Prostate gland (tissue), 2 donors: ENCODE measurements at regions not wholly inside any gene's neighbourhood (a gene's known extent, or its start where the extent isn't known, plus 50 kb on each side); places are given as distances from the start of the nearest gene placed in this dataset.

Source experiments
- DNase-seq: peaks from one replicate; pipeline ENCODE4 v3.0.0-alpha.2; 2019; ENCODE audit warnings: low spot score
- H3K27ac ChIP-seq, 2 donors: fragments of 200-600 bp; sonication (generic); 2 replicates each; pipeline ENCODE4 v1.5.1; 2017 to 2019
- H3K27me3 ChIP-seq: fragments of 200-600 bp; sonication (generic); replicated peaks from 2 replicates; pipeline ENCODE4 v1.5.1; 2019; ENCODE audit not compliant: insufficient read depth
- H3K36me3 ChIP-seq, 2 donors: fragments of 200-600 bp; sonication (generic); 1 replicate in 1 of 2; 2 replicates in 1 of 2; pipeline versions ENCODE4 v1.5.1 to v1.8.1; 2017 to 2019
- H3K4me1 ChIP-seq: fragments of 200-600 bp; sonication (generic); replicated peaks from 2 replicates; pipeline ENCODE4 v1.5.1; 2019
- H3K4me3 ChIP-seq, 2 donors: fragments of 200-600 bp; sonication (generic); 2 replicates each; pipeline ENCODE4 v1.5.1; 2017 to 2019
- H3K9me3 ChIP-seq: fragments of 200-600 bp; sonication (generic); 2 replicates; pipeline ENCODE4 v1.5.1; 2017
- POLR2A ChIP-seq: fragments of 450-650 bp; IDR thresholded peaks from one replicate; pipeline ENCODE4 v1.6.1; 2016; ENCODE audit warnings: antibody characterized with exemption, mild to moderate bottlenecking
- POLR2AphosphoS5 ChIP-seq: sonication (generic); formaldehyde crosslinking; IDR thresholded peaks from one replicate; pipeline ENCODE4 v1.6.1; 2017; ENCODE audit warnings: antibody characterized with exemption
- WGBS: methylation state at CpG from one replicate; pipeline ENCODE4 v1.1.5; 2018; 5-methylcytosine and 5-hydroxymethylcytosine counted together
- intact Hi-C: fragments of 100-400 bp; cut with DNase I; formaldehyde crosslinking; loops from one replicate; pipeline ENCODE4 v1.14.2; 2022
- TF ChIP-seq, protein P1 (sequence below), 4 experiments: fragments of 200-600 bp in 2 of 4; fragments of 450-650 bp in 2 of 4; sonication (generic) in 2 of 4; IDR thresholded peaks; 1 replicate in 3 of 4; 2 replicates in 1 of 4; pipeline ENCODE4 v1.5.1; 2016 to 2019; ENCODE audit warnings: antibody characterized with exemption in 4 of 4, mild to moderate bottlenecking in 2 of 4, moderate library complexity in 2 of 4

DNA sequence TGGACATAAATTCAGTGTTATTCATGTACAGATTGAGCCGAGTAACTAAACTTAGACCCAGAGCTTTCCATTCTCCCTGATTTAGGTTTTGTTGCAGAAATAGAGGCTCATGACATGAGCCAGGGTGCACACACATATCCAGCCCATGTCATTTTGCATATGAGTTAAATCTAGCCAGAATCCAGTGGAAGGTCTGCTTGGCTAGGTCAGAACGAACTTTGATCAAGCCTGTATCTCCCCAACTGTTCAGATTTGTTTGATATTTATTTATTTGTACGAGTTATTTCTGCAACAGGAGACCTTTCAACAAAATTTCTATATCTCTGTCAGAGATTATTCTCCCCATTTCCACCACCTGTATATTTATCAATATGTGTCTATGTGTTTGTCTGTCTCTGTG lies 247.5 kb upstream of the THBS1 start:
- H3K27ac ChIP-seq: no peak overlapping the region
- WGBS: 68% methylated on average over 3 of the region's 3 CpGs
- H3K4me1 ChIP-seq: no peaks in the 10 kb centered on the region
- no peaks in the 10 kb centered on the region for H3K9me3 ChIP-seq
- DNase-seq: no peak
- intact Hi-C loops: no loop called here
- H3K36me3 ChIP-seq: no peaks in the 10 kb centered on the region
- no peaks in the 10 kb centered on the region for H3K27me3 ChIP-seq
- H3K4me3 ChIP-seq: no peak overlapping the region
- TF ChIP-seq POLR2A (no peak), POLR2AphosphoS5 (no peak)
- TF ChIP-seq, protein P1, sequence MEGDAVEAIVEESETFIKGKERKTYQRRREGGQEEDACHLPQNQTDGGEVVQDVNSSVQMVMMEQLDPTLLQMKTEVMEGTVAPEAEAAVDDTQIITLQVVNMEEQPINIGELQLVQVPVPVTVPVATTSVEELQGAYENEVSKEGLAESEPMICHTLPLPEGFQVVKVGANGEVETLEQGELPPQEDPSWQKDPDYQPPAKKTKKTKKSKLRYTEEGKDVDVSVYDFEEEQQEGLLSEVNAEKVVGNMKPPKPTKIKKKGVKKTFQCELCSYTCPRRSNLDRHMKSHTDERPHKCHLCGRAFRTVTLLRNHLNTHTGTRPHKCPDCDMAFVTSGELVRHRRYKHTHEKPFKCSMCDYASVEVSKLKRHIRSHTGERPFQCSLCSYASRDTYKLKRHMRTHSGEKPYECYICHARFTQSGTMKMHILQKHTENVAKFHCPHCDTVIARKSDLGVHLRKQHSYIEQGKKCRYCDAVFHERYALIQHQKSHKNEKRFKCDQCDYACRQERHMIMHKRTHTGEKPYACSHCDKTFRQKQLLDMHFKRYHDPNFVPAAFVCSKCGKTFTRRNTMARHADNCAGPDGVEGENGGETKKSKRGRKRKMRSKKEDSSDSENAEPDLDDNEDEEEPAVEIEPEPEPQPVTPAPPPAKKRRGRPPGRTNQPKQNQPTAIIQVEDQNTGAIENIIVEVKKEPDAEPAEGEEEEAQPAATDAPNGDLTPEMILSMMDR (IDR thresholded peaks at IDR 0.05): no peak

DNA sequence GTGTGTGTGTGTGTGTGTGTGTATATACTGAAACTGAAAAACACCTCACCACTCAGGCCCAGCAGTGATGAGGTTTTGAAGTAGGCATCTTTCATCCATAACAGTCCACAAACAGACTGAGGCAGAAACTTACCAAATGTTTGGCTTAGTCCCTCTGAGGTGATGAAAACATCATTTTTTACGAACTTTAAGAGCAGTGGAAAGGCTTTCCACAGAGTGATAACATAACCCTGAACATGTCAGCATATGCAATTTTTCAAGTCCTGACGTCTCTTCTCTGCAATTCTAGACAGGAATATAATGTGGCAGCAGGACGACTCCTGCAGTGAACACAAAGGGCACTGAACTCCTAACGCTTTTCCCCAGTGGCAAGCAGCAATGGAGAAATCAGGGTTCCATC lies 247.0 kb upstream of the THBS1 start:
- Histone ChIP-seq H3K9me3 (no peaks in the 10 kb centered on the region), H3K4me1 (no peaks in the 10 kb centered on the region), H3K4me3 (no peak overlapping the region), H3K27ac (no peak overlapping the region), H3K27me3 (no peaks in the 10 kb centered on the region), H3K36me3 (no peaks in the 10 kb centered on the region)
- intact Hi-C loops: no loop called here
- TF ChIP-seq POLR2AphosphoS5 (no peak), POLR2A (no peak)
- TF ChIP-seq, protein P1 (IDR thresholded peaks at IDR 0.05): no peak
- WGBS: 59% methylated on average over 4 of the region's 4 CpGs
- no peak for DNase-seq

DNA sequence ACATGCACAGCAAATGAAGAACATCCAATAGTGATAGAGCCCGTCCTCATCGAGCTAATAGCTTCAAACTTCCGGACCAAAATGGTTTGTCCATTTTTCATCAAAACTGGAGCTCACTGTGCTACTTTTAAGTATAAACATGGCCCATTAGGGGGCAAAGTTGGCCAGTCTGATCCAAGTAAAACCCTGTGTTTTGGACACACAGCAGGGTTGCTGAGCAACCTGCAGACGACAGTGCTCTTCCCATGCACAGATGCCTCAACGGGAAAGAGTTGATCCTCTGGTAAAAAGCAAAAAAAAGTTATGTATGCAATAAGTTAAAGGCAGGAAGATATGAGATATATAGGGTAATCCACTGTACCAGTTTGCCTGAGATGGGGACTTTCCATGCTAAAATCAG lies 244.0 kb upstream of the THBS1 start:
- Histone ChIP-seq H3K4me3 (no peak overlapping the region), H3K9me3 (no peaks in the 10 kb centered on the region), H3K4me1 (no peaks in the 10 kb centered on the region), H3K36me3 (no peaks in the 10 kb centered on the region), H3K27me3 (no peaks in the 10 kb centered on the region), H3K27ac (no peak overlapping the region)
- TF ChIP-seq, protein P1 (IDR thresholded peaks at IDR 0.05): no peak
- TF ChIP-seq POLR2AphosphoS5 (no peak), POLR2A (no peak)
- DNase-seq: no peak
- intact Hi-C loops: no loop called here
- 80% methylated on average over 5 of the region's 5 CpGs for WGBS

DNA sequence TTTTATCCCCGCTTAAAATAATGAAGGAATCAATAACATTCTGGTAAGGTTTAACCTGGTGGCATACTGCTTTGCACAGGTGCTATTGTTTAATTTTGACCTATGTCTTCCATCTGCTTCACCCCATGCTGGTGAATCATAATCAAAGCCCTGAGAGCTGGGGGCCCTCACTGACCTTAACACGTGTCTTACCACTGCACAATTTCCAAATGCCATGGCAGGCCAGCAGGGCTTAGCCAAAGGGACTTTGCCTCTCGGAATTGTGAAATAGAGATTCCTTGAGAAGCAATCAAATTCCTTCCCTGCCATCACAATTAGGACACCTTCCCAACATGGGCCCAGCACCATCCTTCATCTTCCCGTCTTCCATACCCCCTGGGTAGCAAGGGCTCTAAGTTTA lies 242.6 kb upstream of the THBS1 start:
- Histone ChIP-seq H3K4me3 (no peak overlapping the region), H3K4me1 (no peaks in the 10 kb centered on the region), H3K27ac (no peak overlapping the region), H3K9me3 (no peaks in the 10 kb centered on the region), H3K36me3 (no peaks in the 10 kb centered on the region), H3K27me3 (no peaks in the 10 kb centered on the region)
- intact Hi-C loops: no loop called here
- TF ChIP-seq, protein P1 (IDR thresholded peaks at IDR 0.05): no peak
- no peak for TF ChIP-seq POLR2A
- 90% methylated on average over 4 of the region's 4 CpGs for WGBS
- no peak for DNase-seq

DNA sequence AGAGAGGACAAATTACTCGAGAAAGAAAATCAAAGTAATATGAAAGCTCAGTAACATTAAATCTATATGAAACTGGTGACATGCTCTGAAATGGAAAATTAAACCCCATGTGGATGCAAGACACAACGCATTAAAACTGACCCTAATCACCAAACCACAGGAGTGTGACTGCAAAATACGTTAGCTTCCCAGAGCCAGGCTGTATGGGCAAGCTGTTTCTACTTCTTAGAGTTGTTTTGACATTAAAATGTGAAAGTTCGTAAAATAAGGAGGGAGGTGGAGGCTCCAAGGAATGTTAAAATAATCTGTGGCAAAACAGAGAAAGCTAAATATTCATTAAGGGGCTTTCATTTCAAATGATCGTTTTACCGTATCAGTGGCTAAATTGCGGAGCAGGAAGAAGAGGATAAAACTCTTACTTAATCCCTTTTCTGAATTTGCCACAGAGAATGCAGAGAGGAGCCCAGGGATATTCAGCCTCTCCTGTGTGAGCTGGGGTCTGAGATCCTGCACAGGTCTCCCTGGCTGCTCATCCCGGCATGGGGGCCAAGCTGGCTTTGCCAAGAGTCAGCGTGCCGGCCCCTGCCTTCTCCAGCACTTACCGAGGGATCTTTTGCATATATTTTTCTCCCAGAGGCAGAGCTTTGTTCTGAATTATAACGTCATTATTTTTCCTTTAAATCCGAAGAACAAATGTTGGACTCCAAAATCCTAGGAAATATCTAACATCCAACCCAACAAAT lies 239.8 kb upstream of the THBS1 start:
- H3K9me3 ChIP-seq: no peaks in the 10 kb centered on the region
- no peak for DNase-seq
- H3K36me3 ChIP-seq: no peaks in the 10 kb centered on the region
- H3K27ac ChIP-seq: no peak overlapping the region
- WGBS: 80% methylated on average over 13 of the region's 13 CpGs
- intact Hi-C loops: no loop called here
- H3K27me3 ChIP-seq: no peaks in the 10 kb centered on the region
- TF ChIP-seq, protein P1 (IDR thresholded peaks at IDR 0.05): no peak
- no peak overlapping the region for H3K4me3 ChIP-seq
- no peaks in the 10 kb centered on the region for H3K4me1 ChIP-seq
